Endothelial cell of umbilical vein (primary cell): ENCODE measurements at regions not wholly inside any gene's neighbourhood (a gene's known extent, or its start where the extent isn't known, plus 50 kb on each side); places are given as distances from the start of the nearest gene placed in this dataset.

ENCODE experiments used
- BruUV-seq: library from RNA; stranded (reverse); fragments of 400-500 nt; replicated peaks from 2 replicates; lab custom pipeline; 2021; lab: Mats Ljungman, UMichigan
- CTCF ChIA-PET: fragments of 300-600, 350-600 bp; sonication (Branson Sonifier 250); formaldehyde crosslinking; loops from one replicate; lab custom pipeline; 2021; ENCODE audit warnings: antibody characterized with exemption, inconsistent platforms; lab: Charles Lee
- POLR2A ChIA-PET: fragments of 300-600, 350-600 bp; sonication (Branson Sonifier 250); formaldehyde crosslinking; loops from one replicate; lab custom pipeline; 2021; ENCODE audit warnings: antibody characterized with exemption, inconsistent platforms; lab: Charles Lee
- DNase-seq: peaks from one replicate; pipeline ENCODE4 v3.0.0-alpha.2; 2011; ENCODE audit warnings: low read depth, low spot score
- FAIRE-seq: peaks from 2 replicates; lab custom pipeline; 2011; peaks lifted over from hg19 to GRCh38; lab: Jason Lieb, UNC
- H2AFZ ChIP-seq: 2 replicates; pipeline ENCODE4 v1.6.0; 2012; ENCODE audit warnings: low read depth, low read length, control low read depth, inconsistent platforms
- H3K27ac ChIP-seq: 2 replicates; pipeline ENCODE4 v1.5.1; 2011; ENCODE audit warnings: low read depth, mild to moderate bottlenecking, control low read depth, low read length, moderate library complexity; ENCODE audit not compliant: insufficient read depth
- H3K27me3 ChIP-seq, 2 experiments: 2 replicates each; pipeline versions ENCODE4 v1.6.0 to v1.6.1; 2011; ENCODE audit warnings: low read length in 2 of 2, mixed read lengths in 1 of 2; ENCODE audit not compliant: control insufficient read depth in 2 of 2, insufficient read depth in 2 of 2
- H3K36me3 ChIP-seq, 2 experiments: 2 replicates in 1 of 2; 3 replicates in 1 of 2; pipeline ENCODE4 v1.5.1; 2011; ENCODE audit warnings: low read length in 2 of 2, mild to moderate bottlenecking in 1 of 2, moderate library complexity in 1 of 2; ENCODE audit not compliant: control insufficient read depth in 2 of 2, insufficient read depth in 2 of 2; ENCODE audit errors: extremely low read depth in 1 of 2
- H3K4me1 ChIP-seq: 3 replicates; pipeline ENCODE4 v1.5.1; 2011; ENCODE audit warnings: mild to moderate bottlenecking, low read length; ENCODE audit not compliant: control insufficient read depth, insufficient read depth; ENCODE audit errors: extremely low read depth
- H3K4me2 ChIP-seq: 2 replicates; pipeline ENCODE4 v1.6.1; 2011; ENCODE audit warnings: low read length, control low read depth, mixed read lengths; ENCODE audit not compliant: insufficient read depth
- H3K4me3 ChIP-seq, 3 experiments: fragments of 200-600 bp in 1 of 3; sonication (generic), shearing (Covaris generic) in 1 of 3; replicated peaks in 1 of 3; 2 replicates each; pipeline ENCODE4 v1.5.1; 2011 to 2016; ENCODE audit warnings: control low read depth in 3 of 3, low read length in 3 of 3, mild to moderate bottlenecking in 2 of 3, inconsistent platforms in 1 of 3, low read depth in 1 of 3, moderate library complexity in 1 of 3; ENCODE audit not compliant: insufficient read depth in 1 of 3
- H3K79me2 ChIP-seq: 2 replicates; pipeline ENCODE4 v1.6.0; 2012; ENCODE audit warnings: low read length, inconsistent platforms; ENCODE audit not compliant: control insufficient read depth, insufficient read depth
- H3K9ac ChIP-seq: replicated peaks from 2 replicates; pipeline ENCODE3; 2011; ENCODE audit warnings: low read length, control low read depth; ENCODE audit not compliant: insufficient read depth; ENCODE audit errors: extremely low read depth
- H3K9me1 ChIP-seq: replicated peaks from 3 replicates; pipeline ENCODE4 v1.6.0; 2011; ENCODE audit warnings: mild to moderate bottlenecking, low read length; ENCODE audit not compliant: control insufficient read depth, insufficient read depth; ENCODE audit errors: extremely low read depth
- H3K9me3 ChIP-seq: replicated peaks from 2 replicates; pipeline ENCODE4 v1.5.1; 2012; ENCODE audit warnings: low read length, inconsistent platforms; ENCODE audit not compliant: control insufficient read depth, insufficient read depth
- H4K20me1 ChIP-seq: replicated peaks from 2 replicates; pipeline ENCODE3; 2011; ENCODE audit warnings: mild to moderate bottlenecking, low read length; ENCODE audit not compliant: control insufficient read depth, insufficient read depth; ENCODE audit errors: extremely low read depth
- CTCF ChIP-seq, 2 donors: IDR thresholded peaks; 1 replicate in 1 of 2; 2 replicates in 1 of 2; pipeline ENCODE4 v1.5.1; 2011; ENCODE audit warnings: low read length in 2 of 2, mild to moderate bottlenecking in 2 of 2, moderate library complexity in 2 of 2, control low read depth in 1 of 2, inconsistent platforms in 1 of 2, low read depth in 1 of 2; ENCODE audit not compliant: insufficient read depth in 1 of 2; ENCODE audit errors: extremely low read depth in 1 of 2
- EZH2 ChIP-seq: IDR thresholded peaks from 2 replicates; pipeline ENCODE4 v1.6.1; 2012; ENCODE audit warnings: borderline replicate concordance, low read depth, mild to moderate bottlenecking, moderate library complexity, low read length, inconsistent platforms; ENCODE audit not compliant: severe bottlenecking
- FOS ChIP-seq: IDR thresholded peaks from 2 replicates; pipeline ENCODE4 v1.6.1; 2011; ENCODE audit warnings: mild to moderate bottlenecking, low read length, moderate library complexity, borderline replicate concordance; ENCODE audit not compliant: insufficient read depth
- GATA2 ChIP-seq: IDR thresholded peaks from 2 replicates; pipeline ENCODE4 v1.7.0; 2011; ENCODE audit warnings: low read depth, mild to moderate bottlenecking, moderate library complexity, mixed read lengths, low read length; ENCODE audit not compliant: insufficient read length, insufficient read depth
- JUN ChIP-seq: IDR thresholded peaks from 2 replicates; pipeline ENCODE4 v1.6.1; 2011; ENCODE audit warnings: borderline replicate concordance, low read depth; ENCODE audit not compliant: insufficient read length, insufficient read depth
- MYC ChIP-seq: IDR thresholded peaks from one replicate; pipeline ENCODE4 v1.6.1; 2011; ENCODE audit warnings: mild to moderate bottlenecking, low read depth, low read length
- POLR2A ChIP-seq: IDR thresholded peaks from 2 replicates; pipeline ENCODE4 v1.6.1; 2012; ENCODE audit warnings: low read depth, mild to moderate bottlenecking, control low read depth, low read length
- POLR2AphosphoS5 ChIP-seq: IDR thresholded peaks from 2 replicates; pipeline ENCODE4 v1.6.1; 2012; ENCODE audit warnings: low read depth, mild to moderate bottlenecking, control low read depth, low read length, moderate library complexity; ENCODE audit not compliant: insufficient read depth
- dilution Hi-C: fragments of 300-500 bp; cut with MboI; formaldehyde crosslinking; loops from one replicate; pipeline ENCODE4 v1.15.0; 2019; ENCODE audit warnings: low sequenced_read_pairs; ENCODE audit not compliant: extremely low pct_ligation_motif_present
- intact Hi-C: fragments of 100-400 bp; cut with micrococcal nuclease; formaldehyde crosslinking; loops from one replicate; pipeline ENCODE4 v1.10.0; 2022

- H4K20me1 ChIP-seq: no peaks in the 10 kb centered on the region
- no peaks in the 10 kb centered on the region for H3K4me1 ChIP-seq
- no peaks in the 10 kb centered on the region for H3K36me3 ChIP-seq
- H3K4me2 ChIP-seq: no peak overlapping the region
- H3K9me1 ChIP-seq: no peaks in the 10 kb centered on the region
- FAIRE-seq (no peak), DNase-seq (no peak)
- no peaks in the 10 kb centered on the region for H3K79me2 ChIP-seq
- no peak overlapping the region for H3K27ac ChIP-seq
- POLR2A ChIA-PET: no interaction called here
- dilution Hi-C loops (no loop called here), intact Hi-C loops (no loop called here)
- CTCF ChIA-PET: no interaction called here
- no peak overlapping the region for H3K4me3 ChIP-seq
- peaks cover 4% of the 10 kb centered on the region for H3K9me3 ChIP-seq
- H3K27me3 ChIP-seq: no peaks in the 10 kb centered on the region
- TF ChIP-seq FOS (no peak), EZH2 (no peak), POLR2AphosphoS5 (no peak)
- H3K9ac ChIP-seq: no peak overlapping the region
- BruUV-seq: no TSS peak
- H2AFZ ChIP-seq: no peak overlapping the region
Measured at GRCh38 chr10:20399772-20400171, 497.3 kb downstream of the NEBL start.

- TF ChIP-seq CTCF (IDR thresholded peaks at IDR 0.05; ENCODE audit: extremely low read depth in 1 of 2, insufficient read depth in 1 of 2, low read depth in 1 of 2, low read length in 2 of 2) (no peak), FOS (no peak), POLR2A (no peak), MYC (no peak), JUN (no peak), GATA2 (no peak), POLR2AphosphoS5 (no peak)
- no peaks in the 10 kb centered on the region for H3K79me2 ChIP-seq
- no peaks in the 10 kb centered on the region for H3K27me3 ChIP-seq
- ChIA-PET POLR2A (no interaction called here), CTCF (no interaction called here)
- no peak overlapping the region for H3K4me2 ChIP-seq
- FAIRE-seq: no peak
- no peak overlapping the region for H2AFZ ChIP-seq
- no peak for DNase-seq
- H3K4me1 ChIP-seq: no peaks in the 10 kb centered on the region
- H3K27ac ChIP-seq: no peak overlapping the region
- no peaks in the 10 kb centered on the region for H4K20me1 ChIP-seq
- BruUV-seq: no TSS peak
- intact Hi-C loops: no loop called here
- no peaks in the 10 kb centered on the region for H3K9me1 ChIP-seq
- dilution Hi-C loops: no loop called here
- no peak overlapping the region for H3K4me3 ChIP-seq
- no peaks in the 10 kb centered on the region for H3K36me3 ChIP-seq
- H3K9ac ChIP-seq: no peak overlapping the region
- H3K9me3 ChIP-seq: no peaks in the 10 kb centered on the region
Measured at GRCh38 chr10:20396701-20397100, 500.4 kb downstream of the NEBL start.
